GM13977 (cell line): ENCODE measurements at regions not wholly inside any gene's neighbourhood (a gene's known extent, or its start where the extent isn't known, plus 50 kb on each side); places are given as distances from the start of the nearest gene placed in this dataset.

ENCODE experiments used
- DNase-seq: peaks from one replicate; pipeline ENCODE4 v3.0.0; 2012; ENCODE audit warnings: low spot score
- CTCF ChIP-seq: IDR thresholded peaks from 2 replicates; pipeline ENCODE4 v1.5.1; 2012; ENCODE audit warnings: mild to moderate bottlenecking, control low read depth; ENCODE audit not compliant: insufficient read depth; ENCODE audit errors: extremely low read depth, missing control alignments
- in situ Hi-C: fragments of 300-500 bp; cut with MboI; formaldehyde crosslinking; loops from one replicate; pipeline ENCODE4 v1.12.0; 2022; ENCODE audit warnings: low sequenced_read_pairs, low pct_unique_long_range_greater_than_20kb, mixed read lengths, inconsistent platforms; ENCODE audit not compliant: unreplicated experiment

GRCh38 chr13:80239116-80239515 lies 101.8 kb downstream of the SPRY2 start:
- in situ Hi-C loops, result no loop called here
- no peak for TF ChIP-seq CTCF
- no peak for DNase-seq

GRCh38 chr13:80237646-80238045 lies 103.3 kb downstream of the SPRY2 start:
- no peak for TF ChIP-seq CTCF
- DNase-seq, result no peak
- in situ Hi-C loops, result no loop called here

- in situ Hi-C loops, result no loop called here
- DNase-seq, result no peak
- no peak for TF ChIP-seq CTCF
Observed at GRCh38 chr13:80235967-80236302, 105.0 kb downstream of the SPRY2 start.

- TF ChIP-seq CTCF, result no peak
- no peak for DNase-seq
- in situ Hi-C loops, result no loop called here
Observed at GRCh38 chr13:80235166-80235966, 105.6 kb downstream of the SPRY2 start.

GRCh38 chr13:80227645-80228044 lies 113.3 kb downstream of the SPRY2 start:
- in situ Hi-C loops, result no loop called here
- TF ChIP-seq CTCF, result no peak
- no peak for DNase-seq

GRCh38 chr13:80226645-80227044 lies 114.3 kb downstream of the SPRY2 start:
- TF ChIP-seq CTCF, result no peak
- no peak for DNase-seq
- in situ Hi-C loops, result no loop called here
